ENCODE measurements at regions not wholly inside any gene's neighbourhood (a gene's known extent, or its start where the extent isn't known, plus 50 kb on each side); places are given as distances from the start of the nearest gene placed in this dataset.

DNA sequence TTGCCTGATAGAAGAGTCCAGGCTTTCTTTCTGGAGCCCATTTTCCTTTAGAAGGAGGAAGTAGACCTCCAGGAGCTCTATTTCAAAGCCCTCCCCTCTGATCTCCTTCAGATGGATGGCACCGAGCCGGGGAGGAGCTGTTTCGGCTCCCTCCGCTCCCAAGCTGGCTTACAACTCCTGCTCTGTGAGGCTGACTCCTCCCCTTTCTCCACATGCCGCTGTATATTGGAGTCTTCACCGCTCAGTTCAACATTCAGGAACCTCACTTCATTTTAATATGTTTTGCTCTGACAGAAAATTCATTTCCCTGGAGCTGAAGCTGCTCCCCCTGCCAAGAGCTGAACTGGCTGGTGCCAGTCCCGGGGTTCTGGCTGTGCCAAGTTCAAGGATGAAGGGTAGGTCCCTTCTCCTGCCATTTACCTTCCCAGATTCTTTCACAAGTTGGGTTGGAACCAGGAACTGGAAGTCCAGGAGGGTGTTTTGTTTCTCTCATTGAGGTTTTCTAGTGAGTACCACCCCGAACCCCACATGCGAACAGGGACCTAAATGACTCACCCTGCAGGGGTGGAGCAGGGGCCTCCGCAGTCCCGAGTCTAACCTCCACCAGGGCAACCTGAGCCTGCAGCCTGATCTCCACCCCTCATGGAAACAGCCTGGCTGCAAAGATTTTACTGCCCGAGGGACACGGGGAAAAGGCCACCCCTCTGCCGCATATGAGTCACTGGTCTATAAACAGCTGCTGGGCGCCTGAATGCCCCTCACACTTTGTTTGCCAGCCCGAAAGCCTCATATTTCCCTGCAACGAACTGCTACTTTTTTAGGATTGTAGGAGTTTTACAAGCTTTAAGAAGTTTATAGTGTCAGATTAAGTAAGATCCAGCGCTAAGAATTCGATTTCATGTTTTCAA, 68.6 kb upstream of the FOXA2 start:
- DNase-seq, result no peak

DNA sequence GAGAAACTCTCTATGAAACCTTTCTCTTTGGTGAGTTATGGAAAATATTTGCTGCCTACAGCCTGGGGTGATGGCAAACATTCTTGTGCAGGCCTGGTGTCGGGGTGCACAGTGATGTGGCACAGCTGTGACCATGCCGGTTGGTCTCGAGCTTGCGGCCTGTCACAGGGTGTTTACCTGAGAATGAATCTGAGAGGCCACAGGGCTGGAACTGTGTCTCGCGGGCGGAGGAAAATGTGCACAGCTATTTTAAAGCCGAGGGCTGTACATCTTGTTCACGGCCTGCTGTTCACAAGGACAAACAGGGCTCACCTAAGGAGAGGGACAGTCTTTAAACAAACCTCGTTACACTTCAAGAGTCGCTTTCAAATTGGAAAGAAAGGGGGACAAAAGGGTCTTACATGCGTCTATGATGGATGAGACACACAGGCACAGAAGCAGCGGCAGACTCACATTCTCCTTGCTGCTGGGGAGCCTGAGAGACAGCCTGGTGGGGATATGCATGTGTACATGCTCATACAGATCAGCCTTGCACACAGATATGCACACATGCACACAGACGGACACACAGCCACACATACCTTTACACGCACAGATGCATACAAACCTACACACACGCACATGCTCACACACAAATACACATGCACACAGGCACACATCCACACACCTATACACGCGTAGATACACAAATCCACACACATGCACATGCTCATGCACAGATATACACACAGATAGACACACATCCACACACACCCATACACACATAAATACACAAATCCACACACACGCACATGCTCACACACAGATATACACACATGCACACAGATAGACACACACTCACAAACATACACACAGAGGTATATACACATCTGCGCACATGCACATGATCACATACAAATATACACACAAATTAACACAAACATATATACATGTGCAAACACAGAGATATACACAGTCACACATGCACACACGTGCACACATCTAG, 69.6 kb upstream of the FOXA2 start:
- no peak for DNase-seq

DNA sequence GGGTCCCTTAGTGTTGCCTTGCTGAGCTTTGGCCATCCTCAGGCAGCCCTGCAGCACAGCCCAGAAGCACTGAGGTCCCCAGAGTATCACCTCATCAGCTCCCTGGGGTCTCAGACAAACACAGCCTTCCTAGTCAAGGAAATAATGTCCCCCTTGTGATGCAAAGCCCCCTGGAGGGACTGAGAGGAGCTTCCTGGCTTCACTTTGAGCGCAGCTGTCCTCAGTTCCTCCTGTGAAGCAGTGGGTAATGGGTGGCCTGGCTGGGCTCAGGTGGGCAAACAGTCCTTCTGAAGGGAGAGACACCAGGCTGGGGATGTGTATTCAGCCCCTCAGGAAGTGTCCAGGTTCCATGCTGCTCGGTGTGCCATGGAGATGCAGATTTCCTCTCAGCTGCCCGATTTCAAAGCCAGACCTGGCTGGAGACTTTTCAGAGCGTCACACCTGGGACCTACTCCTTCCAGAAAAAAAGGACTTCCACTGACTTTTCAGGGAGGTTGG, 79.2 kb upstream of the FOXA2 start:
- no peak for DNase-seq

DNA sequence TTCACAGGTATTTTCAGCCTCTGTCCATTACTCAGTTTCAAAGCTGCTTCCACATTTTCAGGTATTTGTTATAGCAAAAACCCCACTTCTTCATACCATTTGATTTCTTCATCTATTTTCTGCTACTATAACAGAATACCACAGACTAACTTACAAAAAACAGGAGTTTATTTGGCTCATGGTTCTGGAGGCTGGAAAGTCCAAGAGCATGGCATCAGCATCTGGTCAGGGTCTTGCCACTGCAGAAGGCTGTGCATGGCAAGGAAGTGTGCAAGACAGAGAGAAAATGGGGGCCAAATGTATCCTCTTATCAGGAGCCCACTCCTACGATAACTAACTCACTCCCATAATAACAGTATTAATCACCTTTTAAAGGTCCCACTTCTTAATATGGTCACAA, 82.8 kb upstream of the FOXA2 start:
- DNase-seq, result no peak

DNA sequence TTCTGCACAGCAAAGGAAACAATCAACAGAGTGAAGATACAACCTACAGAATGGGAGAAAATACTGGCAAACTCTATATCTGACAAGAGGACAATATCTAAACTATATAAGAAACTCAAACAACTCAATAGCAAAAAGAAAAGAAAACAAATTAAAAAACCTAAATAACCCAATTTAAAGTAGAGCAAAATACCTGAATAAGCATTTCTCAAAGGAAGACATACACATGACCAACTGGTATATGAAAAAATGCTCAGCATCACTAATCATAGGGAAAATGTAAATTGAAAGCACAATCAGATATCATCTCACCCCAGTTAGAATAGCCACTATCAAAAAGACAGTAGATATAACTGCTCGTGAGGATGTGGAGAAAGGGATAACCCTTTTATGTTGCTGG, 87.8 kb upstream of the FOXA2 start:
- no peak for DNase-seq

DNA sequence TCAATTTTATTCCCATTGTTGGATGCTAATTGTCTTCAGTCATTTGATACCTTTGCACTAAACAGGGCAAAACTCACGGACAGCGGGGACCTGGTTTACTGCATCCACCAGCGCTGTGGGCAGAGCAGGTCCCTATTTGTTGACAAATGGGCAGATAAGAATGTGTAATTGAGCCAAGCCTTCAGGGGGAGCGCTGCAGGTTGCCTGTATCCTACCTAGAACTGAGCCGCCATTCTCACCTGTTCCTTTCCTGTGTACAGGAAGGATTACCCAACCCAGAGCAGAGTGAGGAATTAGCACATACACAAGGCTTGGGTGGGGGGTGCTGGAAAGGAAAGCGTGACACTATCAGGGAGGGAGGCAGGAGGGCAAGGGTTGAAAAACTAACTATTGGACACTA, 89.1 kb upstream of the FOXA2 start:
- no peak for DNase-seq

DNA sequence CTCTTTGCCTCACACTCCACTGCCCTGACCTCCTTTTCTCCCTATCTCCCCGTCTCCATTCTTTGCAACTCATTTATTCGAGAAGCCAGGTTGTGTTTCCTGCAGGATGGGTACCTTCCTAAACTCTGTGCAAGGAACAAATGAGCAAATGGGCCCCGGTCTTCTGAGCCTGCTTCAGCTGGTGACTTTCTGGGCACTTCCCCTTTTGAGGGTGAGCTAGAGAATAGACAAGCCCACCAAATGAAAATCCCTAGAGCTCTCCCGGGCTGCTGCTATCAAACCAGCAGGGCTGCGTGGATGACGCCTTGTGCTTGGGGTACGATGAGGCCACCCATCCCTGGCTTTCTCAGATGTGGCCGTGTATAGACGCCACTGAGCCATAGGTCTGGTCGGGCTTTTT, 91.0 kb upstream of the FOXA2 start:
- no peak for DNase-seq

DNA sequence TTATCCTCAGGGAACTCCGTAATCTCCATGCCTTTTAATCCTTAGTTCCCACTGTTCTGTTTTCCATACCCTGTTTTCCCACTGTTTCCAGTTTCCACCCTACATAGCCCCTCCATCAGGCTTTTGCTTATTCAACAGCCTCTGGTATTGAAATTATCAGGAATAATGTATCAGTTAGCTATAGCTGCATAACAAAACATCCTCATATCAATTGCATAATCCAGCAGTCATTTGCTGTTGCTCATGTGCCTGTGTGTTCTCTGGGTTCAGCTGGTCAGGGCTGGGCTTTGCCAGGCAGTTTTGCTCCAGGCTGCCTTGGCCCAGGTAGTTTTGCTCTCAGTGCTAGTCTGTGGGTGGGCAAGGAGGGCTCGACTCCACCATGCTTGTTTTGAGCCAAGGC, 94.3 kb upstream of the FOXA2 start:
- no peak for DNase-seq

DNA sequence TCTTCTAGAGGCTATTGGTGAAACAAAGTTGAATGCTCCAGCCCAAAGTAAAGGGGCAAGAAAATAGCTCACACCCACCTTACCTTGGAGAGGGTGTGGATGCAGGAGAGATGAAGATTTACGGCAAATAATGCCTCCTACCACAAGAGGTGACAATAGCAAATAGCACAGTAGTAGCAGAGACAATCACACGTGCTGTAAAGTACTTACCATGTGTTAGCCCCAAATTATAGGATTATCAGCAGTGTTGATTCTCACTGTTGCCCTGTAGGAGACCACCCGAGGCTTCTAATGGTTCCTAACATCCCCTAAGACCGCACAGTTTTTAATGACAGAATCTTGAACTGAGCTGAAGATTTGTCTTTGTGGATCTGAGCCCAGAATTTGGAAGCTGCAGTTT, 94.8 kb upstream of the FOXA2 start:
- DNase-seq, result no peak

DNA sequence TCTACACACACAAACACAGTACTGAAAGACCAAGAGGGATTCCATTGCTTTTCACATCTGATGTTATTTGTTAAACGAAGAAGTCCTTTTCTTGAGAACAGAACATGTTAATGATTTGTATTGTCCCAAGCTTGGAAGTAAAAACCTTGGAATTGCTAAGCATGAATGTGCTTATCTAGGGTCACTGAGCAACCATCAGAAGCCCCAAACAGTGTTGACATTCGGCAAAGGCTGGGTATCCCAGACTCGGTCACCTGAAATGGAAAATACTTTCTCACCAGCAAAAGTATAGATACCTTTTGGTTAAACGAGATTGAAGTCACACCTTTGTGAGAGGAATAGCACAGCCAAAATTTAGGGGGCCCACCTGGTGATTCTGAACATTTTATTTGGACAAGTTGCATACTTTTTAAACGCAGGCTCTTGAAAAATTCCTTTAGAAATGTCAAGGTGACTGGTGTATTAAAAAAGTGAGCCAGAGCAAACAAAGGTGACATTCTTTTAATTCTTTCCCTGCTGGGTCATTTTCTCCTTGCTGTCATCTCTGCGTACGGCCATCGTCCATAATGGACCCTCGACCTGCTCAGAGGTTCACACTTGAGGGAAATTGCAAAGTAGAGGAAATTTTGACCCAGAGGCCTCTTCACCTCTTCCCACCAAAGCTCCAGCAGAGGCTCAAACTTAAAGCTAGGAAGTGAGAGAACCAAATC, 95.8 kb upstream of the FOXA2 start:
- no peak for DNase-seq

DNA sequence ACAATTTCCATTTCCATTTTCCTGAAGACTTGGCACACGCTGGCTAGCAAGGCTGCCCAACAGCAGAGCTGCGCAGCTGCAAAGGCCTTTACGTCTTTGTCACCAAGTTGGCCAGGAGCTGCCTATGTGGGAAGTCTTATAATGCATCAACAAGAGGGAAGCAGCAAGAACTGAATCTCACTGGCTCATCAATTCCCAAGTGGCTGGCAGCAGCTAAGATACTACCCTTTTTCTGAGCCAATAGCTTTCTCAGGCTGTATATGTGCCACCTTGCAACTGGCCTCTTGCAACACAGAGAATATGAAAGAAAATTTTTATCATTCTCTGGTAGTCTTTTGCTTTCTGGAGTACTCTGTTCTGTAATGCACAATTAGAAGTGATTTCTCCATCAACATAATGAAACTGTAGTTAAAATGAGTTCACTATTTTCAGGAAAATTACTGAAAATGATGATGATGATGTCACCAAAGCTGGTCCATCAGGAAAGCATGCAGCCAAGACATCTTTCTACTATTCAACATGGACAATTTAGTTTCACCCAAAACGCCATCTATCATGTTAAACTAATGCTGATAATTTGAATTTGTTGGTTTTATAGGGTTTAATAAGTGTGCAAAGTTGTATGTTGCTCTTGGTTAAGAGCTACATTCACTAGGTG, 97.3 kb upstream of the FOXA2 start:
- no peak for DNase-seq

DNA sequence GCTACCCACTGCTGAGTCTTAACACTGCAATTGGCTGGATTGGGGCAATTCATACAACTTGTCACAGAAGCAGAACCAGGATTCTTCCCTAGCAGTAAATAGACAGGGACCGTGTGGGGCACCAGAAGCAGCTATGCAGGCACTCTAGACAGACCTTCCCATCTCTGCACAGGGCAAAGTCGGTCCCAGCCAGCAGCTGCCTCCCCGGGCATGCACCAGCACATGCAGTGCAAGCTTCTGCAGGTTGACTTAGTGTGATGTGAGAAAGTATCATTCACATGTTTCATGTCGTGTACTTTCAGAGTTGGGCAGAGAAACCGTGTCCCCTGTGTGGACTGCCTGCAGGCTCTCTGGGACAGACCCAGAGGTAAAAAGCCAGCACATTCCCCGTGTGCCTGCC, 98.0 kb upstream of the FOXA2 start:
- DNase-seq, result no peak

DNA sequence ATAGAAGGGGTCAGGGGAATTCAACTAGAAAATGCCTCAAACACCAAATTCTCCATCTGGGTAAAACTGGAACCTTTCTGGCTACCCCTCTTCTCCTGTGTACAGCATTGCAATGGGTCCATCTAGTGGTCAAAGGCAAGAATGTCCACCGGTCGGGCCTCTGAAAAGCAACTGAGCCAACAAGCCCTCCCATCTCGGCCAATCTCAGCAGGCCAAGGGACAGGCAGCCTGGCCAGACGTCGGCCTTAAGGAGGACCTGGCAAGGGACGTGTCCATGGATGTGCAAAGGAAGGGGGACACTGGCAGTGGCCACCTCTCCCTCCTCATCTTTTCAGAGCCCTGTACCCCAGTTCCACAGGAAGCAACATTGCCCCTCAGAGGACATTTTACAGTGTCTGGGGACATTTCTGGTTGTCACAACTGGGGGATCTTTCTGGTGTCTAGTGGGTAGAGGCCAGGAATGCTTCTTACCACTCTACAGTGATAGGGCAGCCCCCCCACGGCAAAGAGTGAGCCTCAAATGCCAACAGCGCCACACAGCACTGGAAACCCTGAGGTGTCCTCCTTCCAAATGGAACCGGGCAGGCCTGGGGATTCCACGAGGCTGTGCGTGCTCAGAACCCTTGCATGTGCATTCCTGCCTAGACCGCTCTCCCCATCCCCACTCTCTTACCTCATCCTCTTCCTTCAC, 99.8 kb upstream of the FOXA2 start:
- DNase-seq, result peak; percentile 64

DNA sequence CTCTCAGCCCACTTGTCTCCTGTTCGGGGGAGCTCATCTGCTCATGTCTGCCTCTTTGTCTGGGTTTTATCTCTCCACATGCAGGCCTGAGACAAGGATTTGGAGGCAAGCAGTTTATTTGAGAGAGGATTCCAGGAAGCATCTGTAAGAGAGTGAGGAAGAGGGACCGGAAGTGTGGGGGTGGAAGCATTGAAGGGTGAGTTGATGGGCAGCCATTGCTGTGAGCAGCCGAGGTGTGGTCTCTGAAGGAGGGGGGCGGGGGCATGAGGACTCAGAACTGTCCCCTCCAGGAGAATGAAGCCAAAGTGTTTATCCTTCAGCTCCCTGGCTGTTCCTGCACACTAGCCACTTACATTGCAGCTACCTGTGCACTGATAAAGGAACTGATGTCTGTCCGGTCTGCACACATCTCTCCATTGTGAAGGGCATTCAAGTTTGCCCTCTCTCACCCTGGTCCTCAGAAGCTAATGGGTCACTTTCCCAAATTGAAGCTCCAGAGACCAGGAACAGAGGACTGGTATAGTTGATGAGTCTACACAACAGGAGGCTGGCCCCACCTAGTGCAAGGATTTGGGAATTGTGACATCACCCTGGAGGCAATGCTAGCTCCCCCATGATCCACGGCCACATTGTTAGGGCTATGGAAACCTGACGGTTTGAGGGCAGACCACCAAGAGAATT, 100.5 kb upstream of the FOXA2 start:
- no peak for DNase-seq

DNA sequence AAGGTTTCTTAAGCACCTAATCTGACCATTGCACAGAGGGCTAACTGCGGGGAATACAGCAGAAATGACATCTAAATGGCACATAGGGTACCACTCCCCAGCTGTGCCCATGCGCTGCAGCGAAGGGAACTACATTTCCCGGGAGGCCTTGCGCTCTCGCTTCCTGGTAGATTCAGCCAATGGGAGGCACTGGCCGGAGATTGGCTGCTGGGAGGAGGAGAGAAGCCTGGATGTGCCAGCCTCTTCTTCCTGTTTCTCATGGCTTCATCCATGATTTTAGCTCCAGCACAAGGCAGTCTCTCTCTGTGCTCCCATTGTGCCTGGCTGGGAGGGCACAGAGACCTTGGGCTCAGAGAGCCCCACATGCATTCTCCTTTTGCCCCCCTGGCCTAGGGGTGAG, 101.7 kb upstream of the FOXA2 start:
- DNase-seq, result peak; percentile 26

DNA sequence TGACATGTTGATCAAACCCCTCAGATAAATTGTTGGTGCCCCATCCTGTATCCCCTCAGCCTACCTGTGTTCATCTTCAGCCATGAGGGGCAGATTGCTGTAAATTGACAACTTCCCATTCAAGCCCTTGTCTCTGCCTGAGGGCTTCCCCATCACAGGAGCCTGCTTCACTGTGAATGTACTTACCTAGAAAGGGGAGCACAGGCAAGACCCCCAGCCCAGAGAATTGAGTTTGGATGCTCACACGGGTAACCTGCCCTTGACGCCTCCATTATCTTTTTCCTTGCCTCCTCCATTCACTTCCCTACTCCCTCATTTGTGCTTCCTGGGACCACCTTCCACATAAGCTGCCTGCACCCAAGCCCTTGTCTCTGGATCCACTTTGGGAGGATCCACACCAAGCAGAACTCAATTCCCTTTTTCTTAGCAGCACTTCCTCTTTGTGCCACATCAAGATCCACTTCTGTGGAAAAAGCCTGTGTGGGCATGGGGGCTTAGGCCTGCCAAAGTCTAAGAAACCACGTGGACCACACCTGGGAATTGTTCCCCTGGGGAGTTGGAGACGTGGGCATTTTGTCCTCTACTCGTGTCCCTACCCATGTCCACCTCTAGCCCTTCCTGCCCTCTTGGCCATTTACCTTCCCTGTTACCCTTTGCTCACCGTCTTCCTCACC, 103.4 kb upstream of the FOXA2 start:
- DNase-seq, result no peak

DNA sequence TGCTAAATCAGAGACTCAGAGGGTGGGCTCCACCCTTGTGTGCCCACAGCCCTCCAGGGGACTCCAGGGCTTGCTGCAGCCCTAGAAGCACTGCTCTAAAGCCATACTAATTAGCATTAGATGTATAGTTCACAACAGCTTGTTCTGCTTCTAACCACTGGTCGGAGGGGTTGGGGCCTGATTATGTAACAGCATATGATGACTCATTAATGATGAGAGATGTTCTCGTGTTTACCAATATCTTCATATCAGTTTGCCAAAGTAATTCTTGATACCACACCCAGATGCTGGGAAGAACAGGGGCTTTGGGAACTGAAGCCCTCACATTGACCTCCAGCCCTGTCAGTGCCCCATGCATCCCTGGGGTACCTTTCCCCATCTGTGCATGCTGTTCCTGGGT, 104.1 kb upstream of the FOXA2 start:
- DNase-seq, result no peak

DNA sequence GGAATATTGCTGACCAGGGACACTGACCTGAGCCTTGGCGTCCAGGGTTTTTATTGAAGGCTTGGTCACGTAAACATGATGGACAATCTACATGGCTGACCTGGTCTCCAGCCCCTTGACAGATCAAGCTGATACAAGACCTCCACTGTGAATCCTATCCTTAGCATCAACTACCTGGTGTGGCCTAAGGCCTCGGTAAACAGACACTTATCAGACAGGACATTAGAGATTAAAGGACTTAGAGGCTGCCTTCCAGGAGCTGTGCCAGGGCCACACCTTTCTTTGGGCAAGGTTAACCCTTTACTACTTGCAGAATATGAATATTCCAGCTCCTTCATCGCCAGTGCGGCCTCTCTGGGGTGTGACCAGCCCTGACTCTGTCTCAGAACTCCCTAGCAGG, 104.9 kb upstream of the FOXA2 start:
- no peak for DNase-seq

DNA sequence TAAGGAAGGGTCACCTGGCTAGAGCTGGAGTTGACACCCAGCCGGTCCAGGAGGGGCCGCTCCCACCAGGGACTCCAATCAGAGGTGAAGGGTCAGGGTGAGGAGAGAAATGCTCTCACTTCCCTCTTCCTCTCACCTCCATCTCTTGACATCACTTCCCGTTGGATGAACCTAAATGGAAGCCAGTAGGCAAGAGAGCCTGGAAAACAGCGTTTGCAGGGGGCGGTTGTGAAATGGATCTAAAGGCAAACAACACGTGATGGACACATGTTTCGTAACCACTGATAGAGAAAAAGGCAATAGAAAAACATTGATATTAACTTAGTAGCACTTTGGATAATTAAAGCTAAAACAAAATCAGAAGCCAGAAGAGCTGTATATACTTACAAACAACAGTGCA, 105.6 kb upstream of the FOXA2 start:
- DNase-seq, result no peak

DNA sequence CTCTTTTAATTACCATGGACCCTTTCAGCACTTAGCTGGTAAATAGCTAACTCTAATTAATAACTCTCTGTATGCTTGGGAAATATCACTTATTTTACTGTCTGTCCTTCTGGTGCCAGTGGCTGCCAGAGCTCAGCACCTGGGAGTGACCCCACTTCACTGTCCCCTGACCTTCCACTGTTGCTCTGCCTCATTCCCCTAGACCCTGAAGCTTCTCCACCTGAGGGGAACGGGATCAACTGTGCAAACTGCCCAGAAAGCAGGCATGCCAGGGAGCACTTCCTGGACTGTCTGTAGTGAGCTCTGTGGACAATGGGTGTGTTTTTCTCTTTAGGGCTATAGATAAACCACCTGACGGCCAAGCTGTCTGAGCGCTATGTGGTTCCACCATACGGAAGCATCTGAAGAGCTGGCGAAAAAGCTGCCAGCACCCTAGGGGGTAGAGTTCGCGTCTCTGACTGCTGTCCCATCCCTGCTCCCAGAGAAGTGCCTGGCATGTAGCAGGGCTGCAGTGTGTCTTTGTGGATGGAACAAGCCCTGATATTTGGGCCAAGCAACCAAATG, 106.3 kb upstream of the FOXA2 start:
- DNase-seq, result no peak
